Neural cell (in vitro differentiated cells): ENCODE measurements at regions not wholly inside any gene's neighbourhood (a gene's known extent, or its start where the extent isn't known, plus 50 kb on each side); places are given as distances from the start of the nearest gene placed in this dataset.

Experiments
- H2AFZ ChIP-seq: fragments of 200-600, 300-800 bp; sonication (generic), shearing (Covaris generic); 2 replicates; pipeline ENCODE4 v1.6.0; 2014; ENCODE audit warnings: low read depth, mild to moderate bottlenecking, antibody characterized with exemption, low read length, moderate library complexity
- H3F3A ChIP-seq: fragments of 200-600 bp; shearing (Covaris generic); 2 replicates; pipeline ENCODE4 v1.6.1; 2016; ENCODE audit warnings: mild to moderate bottlenecking, moderate library complexity, mixed read lengths, antibody characterized with exemption, low read length; ENCODE audit not compliant: insufficient read depth, poor library complexity, severe bottlenecking
- H3K27ac ChIP-seq: fragments of 200-600, 300-800 bp; sonication (generic), shearing (Covaris generic); 2 replicates; pipeline ENCODE4 v1.5.1; 2014; ENCODE audit warnings: mild to moderate bottlenecking, low read length, moderate library complexity
- H3K27me3 ChIP-seq: fragments of 300-800, 200-600 bp; sonication (generic), shearing (Covaris generic); 2 replicates; pipeline ENCODE4 v1.6.0; 2014; ENCODE audit warnings: mild to moderate bottlenecking, low read depth, low read length, moderate library complexity; ENCODE audit not compliant: insufficient read depth
- H3K36me3 ChIP-seq: fragments of 300-800, 200-600 bp; sonication (generic), shearing (Covaris generic); 2 replicates; pipeline ENCODE4 v1.5.1; 2014; ENCODE audit warnings: mild to moderate bottlenecking, antibody characterized with exemption, low read length, moderate library complexity; ENCODE audit not compliant: insufficient read depth
- H3K4me2 ChIP-seq: fragments of 300-800, 200-600 bp; sonication (generic), shearing (Covaris generic); 2 replicates; pipeline ENCODE4 v1.6.0; 2014; ENCODE audit warnings: mild to moderate bottlenecking, low read length
- H3K4me3 ChIP-seq: fragments of 300-800, 200-600 bp; sonication (generic), shearing (Covaris generic); 2 replicates; pipeline ENCODE4 v1.5.1; 2014; ENCODE audit warnings: mild to moderate bottlenecking, low read length, moderate library complexity
- H3K79me2 ChIP-seq: fragments of 200-600 bp; shearing (Covaris generic); replicated peaks from 2 replicates; pipeline ENCODE4 v1.6.0; 2014; ENCODE audit warnings: mild to moderate bottlenecking, low read length, moderate library complexity; ENCODE audit not compliant: insufficient read depth
- H3K9ac ChIP-seq: fragments of 300-800, 200-600 bp; sonication (generic), shearing (Covaris generic); 2 replicates; pipeline ENCODE4 v1.6.1; 2016; ENCODE audit warnings: mild to moderate bottlenecking, low read length, mixed read lengths
- H3K9me2 ChIP-seq: fragments of 200-600 bp; shearing (Covaris generic); 2 replicates; pipeline ENCODE4 v1.6.1; 2016; ENCODE audit warnings: mild to moderate bottlenecking, low read length, mixed read lengths; ENCODE audit not compliant: insufficient read depth
- H3K9me3 ChIP-seq: fragments of 200-600, 300-800 bp; sonication (generic), shearing (Covaris generic); 2 replicates; pipeline ENCODE4 v1.6.1; 2016; ENCODE audit warnings: mild to moderate bottlenecking, mixed run types, low read length, moderate library complexity, mixed read lengths
- H4K20me1 ChIP-seq: fragments of 200-600 bp; shearing (Covaris generic); 2 replicates; pipeline ENCODE4 v1.6.1; 2016; ENCODE audit warnings: mild to moderate bottlenecking, mixed run types; ENCODE audit not compliant: insufficient read depth
- CTCF ChIP-seq: fragments of 450-650 bp; IDR thresholded peaks from 2 replicates; pipeline ENCODE4 v1.5.1; 2014; ENCODE audit warnings: antibody characterized with exemption, mild to moderate bottlenecking, moderate library complexity; ENCODE audit not compliant: poor library complexity, severe bottlenecking
- EP300 ChIP-seq: fragments of 450-650 bp; conservative IDR thresholded peaks from 2 replicates; pipeline ENCODE4 v1.6.1; 2014; ENCODE audit warnings: antibody characterized with exemption, mild to moderate bottlenecking, moderate library complexity; ENCODE audit not compliant: poor library complexity, severe bottlenecking
- EZH2 ChIP-seq: fragments of 200-600, 300-800 bp; shearing (Covaris generic), sonication (generic); IDR thresholded peaks from 2 replicates; pipeline ENCODE4 v1.6.1; 2014; ENCODE audit warnings: antibody characterized with exemption, low read length, borderline replicate concordance, mild to moderate bottlenecking; ENCODE audit not compliant: insufficient read depth, poor library complexity, severe bottlenecking
- MXI1 ChIP-seq: fragments of 450-650 bp; conservative IDR thresholded peaks from 2 replicates; pipeline ENCODE4 v1.6.1; 2014; ENCODE audit warnings: antibody characterized with exemption, mild to moderate bottlenecking; ENCODE audit not compliant: poor library complexity, severe bottlenecking
- POLR2AphosphoS5 ChIP-seq: IDR thresholded peaks from 2 replicates; pipeline ENCODE4 v1.6.1; 2012
- RAD21 ChIP-seq: fragments of 450-650 bp; conservative IDR thresholded peaks from 2 replicates; pipeline ENCODE4 v1.6.1; 2014; ENCODE audit warnings: antibody characterized with exemption, mild to moderate bottlenecking, moderate library complexity
- REST ChIP-seq: IDR thresholded peaks from 2 replicates; pipeline ENCODE4 v1.6.1; 2012; ENCODE audit warnings: borderline replicate concordance
- SMC3 ChIP-seq: fragments of 450-650 bp; conservative IDR thresholded peaks from 2 replicates; pipeline ENCODE4 v1.6.1; 2014; ENCODE audit warnings: antibody characterized with exemption, mild to moderate bottlenecking, moderate library complexity; ENCODE audit not compliant: poor library complexity
- TAF1 ChIP-seq: IDR thresholded peaks from 2 replicates; pipeline ENCODE4 v1.6.1; 2012; ENCODE audit warnings: low read depth

- H3K4me3 ChIP-seq = no peak overlapping the region
- H3K9me2 ChIP-seq = no peaks in the 10 kb centered on the region
- H3K27me3 ChIP-seq = no peaks in the 10 kb centered on the region
- H4K20me1 ChIP-seq = no peaks in the 10 kb centered on the region
- H3K4me2 ChIP-seq = no peak overlapping the region
- H3K27ac ChIP-seq = no peak overlapping the region
- H3F3A ChIP-seq = no peaks in the 10 kb centered on the region
- no peaks in the 10 kb centered on the region for H3K9me3 ChIP-seq
- no peak overlapping the region for H2AFZ ChIP-seq
- no peak overlapping the region for H3K9ac ChIP-seq
- no peaks in the 10 kb centered on the region for H3K36me3 ChIP-seq
- no peaks in the 10 kb centered on the region for H3K79me2 ChIP-seq
- TF ChIP-seq REST = no peak
- TF ChIP-seq SMC3 = no peak
- TF ChIP-seq POLR2AphosphoS5 = no peak
- no peak for TF ChIP-seq EP300
- TF ChIP-seq MXI1 = no peak
- TF ChIP-seq EZH2 = no peak
- no peak for TF ChIP-seq RAD21
- TF ChIP-seq TAF1 = no peak
- TF ChIP-seq CTCF = no peak
These were observed 201.2 kb upstream of the ZMIZ1 start for GRCh38 chr10:78867555-78867939.

GRCh38 chr10:78868048-78868447 is 200.7 kb upstream of the ZMIZ1 start:
- no peaks in the 10 kb centered on the region for H3K27me3 ChIP-seq
- TF ChIP-seq TAF1 = no peak
- H3K9me3 ChIP-seq = no peaks in the 10 kb centered on the region
- no peak overlapping the region for H3K9ac ChIP-seq
- H3K79me2 ChIP-seq = no peaks in the 10 kb centered on the region
- H3F3A ChIP-seq = no peaks in the 10 kb centered on the region
- H3K27ac ChIP-seq = no peak overlapping the region
- no peak overlapping the region for H3K4me2 ChIP-seq
- H4K20me1 ChIP-seq = no peaks in the 10 kb centered on the region
- no peaks in the 10 kb centered on the region for H3K9me2 ChIP-seq
- H3K36me3 ChIP-seq = no peaks in the 10 kb centered on the region
- no peak overlapping the region for H3K4me3 ChIP-seq
- no peak overlapping the region for H2AFZ ChIP-seq

- H2AFZ ChIP-seq = no peak overlapping the region
- H3K36me3 ChIP-seq = no peaks in the 10 kb centered on the region
- H3K4me3 ChIP-seq = no peak overlapping the region
- H4K20me1 ChIP-seq = no peaks in the 10 kb centered on the region
- TF ChIP-seq RAD21 (no peak), SMC3 (no peak), MXI1 (no peak), CTCF (no peak), TAF1 (no peak), REST (no peak), EP300 (no peak), POLR2AphosphoS5 (no peak), EZH2 (no peak)
- no peak overlapping the region for H3K4me2 ChIP-seq
- no peaks in the 10 kb centered on the region for H3K79me2 ChIP-seq
- H3K9me3 ChIP-seq = no peaks in the 10 kb centered on the region
- no peak overlapping the region for H3K9ac ChIP-seq
- no peaks in the 10 kb centered on the region for H3K9me2 ChIP-seq
- H3K27ac ChIP-seq = no peak overlapping the region
- H3F3A ChIP-seq = no peaks in the 10 kb centered on the region
- H3K27me3 ChIP-seq = no peaks in the 10 kb centered on the region
These were observed 200.3 kb upstream of the ZMIZ1 start for GRCh38 chr10:78868456-78868855.
